ENCODE measurements at regions not wholly inside any gene's neighbourhood (a gene's known extent, or its start where the extent isn't known, plus 50 kb on each side); places are given as distances from the start of the nearest gene placed in this dataset.

- Histone ChIP-seq H3K4me2 (ENCODE audit: control insufficient read depth, extremely low read depth, insufficient read depth, low read depth, low read length) (no peak overlapping the region), H3K36me3 (ENCODE audit: control insufficient read depth in 2 of 2, extremely low read depth in 1 of 2, insufficient read depth in 2 of 2, low read length in 2 of 2) (no peaks in the 10 kb centered on the region), H3K27ac (ENCODE audit: control insufficient read depth, insufficient read depth, low read length) (no peak overlapping the region), H3K79me2 (ENCODE audit: control insufficient read depth, insufficient read depth, low read length) (no peaks in the 10 kb centered on the region), H3K4me3 (ENCODE audit: control insufficient read depth in 2 of 3, extremely low read depth in 1 of 3, insufficient read depth in 2 of 3, low read depth in 1 of 3, low read length in 3 of 3) (no peak overlapping the region), H4K20me1 (ENCODE audit: control insufficient read depth, extremely low read depth, insufficient read depth, low read length) (no peaks in the 10 kb centered on the region), H2AFZ (ENCODE audit: control insufficient read depth, low read length) (no peak overlapping the region), H3K27me3 (ENCODE audit: control insufficient read depth, extremely low read depth, insufficient read depth, low read length) (no peaks in the 10 kb centered on the region), H3K4me1 (ENCODE audit: control insufficient read depth, extremely low read depth, insufficient read depth, low read length) (peaks cover 19% of the 10 kb centered on the region), H3K9ac (ENCODE audit: control insufficient read depth, extremely low read depth, insufficient read depth, low read length) (no peak overlapping the region), H3K9me3 (ENCODE audit: control insufficient read depth, low read depth, low read length) (no peaks in the 10 kb centered on the region), H3K9me1 (ENCODE audit: control insufficient read depth, extremely low read depth, insufficient read depth, low read length) (no peaks in the 10 kb centered on the region)
- FAIRE-seq (no peak), DNase-seq (ENCODE audit: low read depth, low spot score) (no peak)
- dilution Hi-C loops (cut with MboI; ENCODE audit: extremely low pct_ligation_motif_present, low sequenced_read_pairs) = no loop called here
- TF ChIP-seq CTCF (optimal IDR thresholded peaks at IDR 0.05 in 1 of 3, IDR thresholded peaks at IDR 0.05 in 1 of 3, conservative IDR thresholded peaks at IDR 0.05 in 1 of 3; ENCODE audit: extremely low read depth in 1 of 3, insufficient read depth in 2 of 3, low read length in 3 of 3) = no peak
- no peak for TF ChIP-seq EZH2 (IDR thresholded peaks at IDR 0.05; ENCODE audit: low read length)
Observed at GRCh38 chr1:181163662-181164061, 75.2 kb downstream of the IER5 start.

GRCh38 chr1:181166377-181167196 lies 78.1 kb downstream of the IER5 start:
- Histone ChIP-seq H3K9me1 (ENCODE audit: control insufficient read depth, extremely low read depth, insufficient read depth, low read length) (no peaks in the 10 kb centered on the region), H4K20me1 (ENCODE audit: control insufficient read depth, extremely low read depth, insufficient read depth, low read length) (no peaks in the 10 kb centered on the region), H3K9me3 (ENCODE audit: control insufficient read depth, low read depth, low read length) (no peaks in the 10 kb centered on the region), H3K27me3 (ENCODE audit: control insufficient read depth, extremely low read depth, insufficient read depth, low read length) (no peaks in the 10 kb centered on the region), H3K4me1 (ENCODE audit: control insufficient read depth, extremely low read depth, insufficient read depth, low read length) (no peaks in the 10 kb centered on the region), H3K9ac (ENCODE audit: control insufficient read depth, extremely low read depth, insufficient read depth, low read length) (no peak overlapping the region), H3K4me2 (ENCODE audit: control insufficient read depth, extremely low read depth, insufficient read depth, low read depth, low read length) (no peak overlapping the region), H3K36me3 (ENCODE audit: control insufficient read depth in 2 of 2, extremely low read depth in 1 of 2, insufficient read depth in 2 of 2, low read length in 2 of 2) (no peaks in the 10 kb centered on the region), H2AFZ (ENCODE audit: control insufficient read depth, low read length) (peak overlapping the region; percentile 0), H3K79me2 (ENCODE audit: control insufficient read depth, insufficient read depth, low read length) (no peaks in the 10 kb centered on the region), H3K4me3 (ENCODE audit: control insufficient read depth in 2 of 3, extremely low read depth in 1 of 3, insufficient read depth in 2 of 3, low read depth in 1 of 3, low read length in 3 of 3) (no peak overlapping the region), H3K27ac (ENCODE audit: control insufficient read depth, insufficient read depth, low read length) (no peak overlapping the region)
- TF ChIP-seq EZH2 (IDR thresholded peaks at IDR 0.05; ENCODE audit: low read length) (no peak), CTCF (optimal IDR thresholded peaks at IDR 0.05 in 1 of 3, IDR thresholded peaks at IDR 0.05 in 1 of 3, conservative IDR thresholded peaks at IDR 0.05 in 1 of 3; ENCODE audit: extremely low read depth in 1 of 3, insufficient read depth in 2 of 3, low read length in 3 of 3) (peak; percentile 79 to 89 (median 81))
- DNase-seq (ENCODE audit: low read depth, low spot score) (no peak), FAIRE-seq (peak; percentile 92)
- dilution Hi-C loops (cut with MboI; ENCODE audit: extremely low pct_ligation_motif_present, low sequenced_read_pairs) = loop anchor here (5.0 kb wide), 1 partner anchor 74 kb away; no protein-coding TSS in a partner anchor
